ENCODE measurements at regions not wholly inside any gene's neighbourhood (a gene's known extent, or its start where the extent isn't known, plus 50 kb on each side); places are given as distances from the start of the nearest gene placed in this dataset.

DNA sequence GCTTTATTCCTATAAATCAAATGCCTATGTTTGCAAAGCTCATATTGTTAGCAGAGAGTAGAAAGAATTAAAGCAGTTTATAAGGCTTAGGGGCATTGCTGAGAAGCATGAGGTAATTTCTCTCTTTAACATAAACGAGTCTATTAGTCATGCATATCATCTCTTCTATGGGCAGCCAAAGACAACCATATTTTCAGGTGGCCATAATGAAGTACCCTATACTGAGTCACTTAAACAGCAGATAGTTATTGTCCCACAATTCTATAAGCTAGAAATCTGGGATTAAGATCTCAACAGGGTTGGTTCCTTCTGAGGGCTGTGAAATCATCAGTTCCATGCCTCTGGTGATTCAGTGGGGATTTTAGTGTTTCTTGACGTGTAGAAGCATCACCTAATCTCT is 277.5 kb downstream of the NR4A2 start:
- peaks cover 58% of the 10 kb centered on the region for H3K9me3 Mint-ChIP-seq

DNA sequence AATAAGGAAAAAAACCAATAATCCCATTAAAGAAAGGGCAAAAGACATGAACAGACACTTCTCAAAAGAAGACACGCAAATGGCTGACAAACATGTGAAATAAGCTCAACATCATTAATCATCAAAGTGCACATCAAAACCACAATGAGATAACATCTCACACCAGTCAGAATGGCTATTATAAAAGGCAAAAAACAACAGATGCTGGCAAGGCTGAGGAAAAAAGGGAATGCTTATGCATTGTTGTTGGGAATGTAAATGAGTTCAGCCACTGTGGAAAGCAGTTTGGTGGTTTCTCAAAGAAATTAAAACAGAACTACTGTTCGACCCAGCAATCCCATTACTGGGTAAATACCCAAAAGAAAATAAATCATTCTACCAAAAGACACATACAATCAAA is 285.6 kb downstream of the NR4A2 start:
- H3K27me3 Mint-ChIP-seq (ENCODE audit: insufficient read depth), result no peaks in the 10 kb centered on the region
- TF ChIP-seq, protein P1, sequence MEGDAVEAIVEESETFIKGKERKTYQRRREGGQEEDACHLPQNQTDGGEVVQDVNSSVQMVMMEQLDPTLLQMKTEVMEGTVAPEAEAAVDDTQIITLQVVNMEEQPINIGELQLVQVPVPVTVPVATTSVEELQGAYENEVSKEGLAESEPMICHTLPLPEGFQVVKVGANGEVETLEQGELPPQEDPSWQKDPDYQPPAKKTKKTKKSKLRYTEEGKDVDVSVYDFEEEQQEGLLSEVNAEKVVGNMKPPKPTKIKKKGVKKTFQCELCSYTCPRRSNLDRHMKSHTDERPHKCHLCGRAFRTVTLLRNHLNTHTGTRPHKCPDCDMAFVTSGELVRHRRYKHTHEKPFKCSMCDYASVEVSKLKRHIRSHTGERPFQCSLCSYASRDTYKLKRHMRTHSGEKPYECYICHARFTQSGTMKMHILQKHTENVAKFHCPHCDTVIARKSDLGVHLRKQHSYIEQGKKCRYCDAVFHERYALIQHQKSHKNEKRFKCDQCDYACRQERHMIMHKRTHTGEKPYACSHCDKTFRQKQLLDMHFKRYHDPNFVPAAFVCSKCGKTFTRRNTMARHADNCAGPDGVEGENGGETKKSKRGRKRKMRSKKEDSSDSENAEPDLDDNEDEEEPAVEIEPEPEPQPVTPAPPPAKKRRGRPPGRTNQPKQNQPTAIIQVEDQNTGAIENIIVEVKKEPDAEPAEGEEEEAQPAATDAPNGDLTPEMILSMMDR (IDR thresholded peaks at IDR 0.05), result no peak
- H3K9me3 Mint-ChIP-seq, result peaks cover 56% of the 10 kb centered on the region
- no peak overlapping the region for H3K4me3 Mint-ChIP-seq
- no peak overlapping the region for H3K27ac Mint-ChIP-seq
- no peaks in the 10 kb centered on the region for H3K4me1 Mint-ChIP-seq (ENCODE audit: low read depth)
- H3K36me3 Mint-ChIP-seq (ENCODE audit: low read depth), result no peaks in the 10 kb centered on the region
- DNase-seq, result no peak

More for the DNA sequence above, 277.5 kb downstream of the NR4A2 start:
- Mint-ChIP-seq H3K4me3 (no peak overlapping the region), H3K27ac (no peak overlapping the region), H3K4me1 (ENCODE audit: low read depth) (no peaks in the 10 kb centered on the region), H3K27me3 (ENCODE audit: insufficient read depth) (no peaks in the 10 kb centered on the region), H3K36me3 (ENCODE audit: low read depth) (no peaks in the 10 kb centered on the region)
- no peak for DNase-seq
- TF ChIP-seq, protein P1 (IDR thresholded peaks at IDR 0.05), result no peak

DNA sequence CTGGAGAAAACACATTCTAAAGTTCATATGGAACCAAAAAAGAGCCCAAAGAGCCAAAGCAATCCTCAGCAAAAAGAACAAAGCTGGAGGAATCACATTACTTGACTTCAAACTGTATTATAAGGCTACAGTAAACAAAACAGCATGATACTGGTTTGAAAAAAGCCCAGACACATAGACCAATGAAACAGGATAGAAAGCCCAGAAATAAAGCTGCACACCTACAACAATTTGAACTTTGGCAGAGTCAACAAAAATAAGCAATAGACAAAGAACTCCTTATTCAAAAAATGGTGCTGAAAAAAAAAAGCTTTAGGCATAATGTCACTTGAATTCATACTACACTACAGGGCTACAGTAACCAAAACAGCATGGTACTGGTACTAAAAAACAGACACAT is 289.6 kb downstream of the NR4A2 start:
- Mint-ChIP-seq H3K27me3 (ENCODE audit: insufficient read depth) (no peaks in the 10 kb centered on the region), H3K4me3 (no peak overlapping the region), H3K27ac (no peak overlapping the region), H3K9me3 (peaks cover 30% of the 10 kb centered on the region), H3K36me3 (ENCODE audit: low read depth) (peaks cover 5% of the 10 kb centered on the region; the same call in 1 of the 2 replicates), H3K4me1 (ENCODE audit: low read depth) (no peaks in the 10 kb centered on the region)
- no peak for DNase-seq
- TF ChIP-seq, protein P1 (IDR thresholded peaks at IDR 0.05), result no peak

DNA sequence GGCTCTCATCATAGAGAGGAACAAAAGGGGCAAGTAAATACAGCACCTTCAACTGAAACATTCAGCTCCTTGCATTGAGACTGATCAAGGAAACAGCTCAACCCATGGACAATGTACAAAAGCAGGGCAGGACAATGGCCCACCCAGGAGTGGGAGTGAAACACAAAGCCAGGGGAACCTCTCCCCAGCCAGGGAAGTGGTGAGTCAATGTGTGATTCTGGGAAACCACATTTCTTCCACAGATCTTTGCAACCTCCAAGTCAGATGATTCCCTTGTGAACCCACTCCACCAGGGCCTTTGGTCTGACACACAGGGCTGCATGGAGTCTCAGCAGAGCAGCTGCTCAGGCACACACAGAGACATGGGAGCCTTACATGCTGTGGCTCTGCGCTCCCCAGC is 294.5 kb downstream of the NR4A2 start:
- H3K36me3 Mint-ChIP-seq (ENCODE audit: low read depth), result peaks cover 10% of the 10 kb centered on the region; the same call in 1 of the 2 replicates
- TF ChIP-seq, protein P1 (IDR thresholded peaks at IDR 0.05), result no peak
- H3K4me3 Mint-ChIP-seq, result no peak overlapping the region
- H3K27me3 Mint-ChIP-seq (ENCODE audit: insufficient read depth), result no peaks in the 10 kb centered on the region
- no peak overlapping the region for H3K27ac Mint-ChIP-seq
- DNase-seq, result no peak
- H3K4me1 Mint-ChIP-seq (ENCODE audit: low read depth), result no peaks in the 10 kb centered on the region
- H3K9me3 Mint-ChIP-seq, result peaks cover 26% of the 10 kb centered on the region

DNA sequence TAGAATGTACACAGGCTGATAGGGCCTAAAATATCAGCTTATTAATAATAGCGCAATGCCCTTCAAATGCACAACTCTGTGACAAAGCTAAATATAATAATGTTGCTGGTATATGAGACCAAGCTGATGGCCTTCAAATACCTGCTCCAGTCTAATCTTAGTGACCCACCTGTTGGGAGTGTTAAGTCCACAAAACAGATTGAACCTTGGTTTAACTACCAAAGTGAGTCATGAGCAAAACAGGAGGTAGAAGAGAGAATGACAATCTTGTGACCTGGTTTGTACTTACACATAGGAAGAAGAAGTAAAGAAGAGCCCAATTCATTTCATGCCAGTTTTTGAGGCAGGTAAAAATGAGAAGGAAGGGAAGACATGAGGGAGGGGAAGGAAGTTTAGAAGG is 295.0 kb downstream of the NR4A2 start:
- TF ChIP-seq, protein P1 (IDR thresholded peaks at IDR 0.05), result no peak
- peaks cover 10% of the 10 kb centered on the region; the same call in 1 of the 2 replicates for H3K36me3 Mint-ChIP-seq (ENCODE audit: low read depth)
- no peak overlapping the region for H3K4me3 Mint-ChIP-seq
- peaks cover 23% of the 10 kb centered on the region for H3K9me3 Mint-ChIP-seq
- no peak overlapping the region for H3K27ac Mint-ChIP-seq
- no peaks in the 10 kb centered on the region for H3K4me1 Mint-ChIP-seq (ENCODE audit: low read depth)
- DNase-seq, result no peak
- H3K27me3 Mint-ChIP-seq (ENCODE audit: insufficient read depth), result no peaks in the 10 kb centered on the region

DNA sequence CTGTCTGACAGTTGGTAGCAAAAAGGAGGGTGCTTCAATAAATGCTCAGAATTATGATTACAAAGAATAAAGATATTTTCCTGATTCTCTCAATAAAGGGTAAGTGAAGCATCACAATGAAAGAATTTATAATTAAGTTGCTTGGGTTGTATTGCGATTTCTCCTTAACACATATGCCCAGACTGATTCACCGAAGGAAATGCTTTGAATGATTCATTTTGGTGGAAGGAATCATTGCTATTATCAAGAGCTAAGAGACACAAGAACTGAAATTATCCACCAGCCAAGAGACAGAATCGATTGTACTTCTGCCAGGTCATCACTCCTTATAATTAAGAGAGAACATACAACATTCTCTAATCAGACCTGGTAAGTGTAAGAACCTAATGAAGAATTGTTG is 301.4 kb downstream of the NR4A2 start:
- Mint-ChIP-seq H3K27ac (no peak overlapping the region), H3K4me1 (ENCODE audit: low read depth) (no peaks in the 10 kb centered on the region), H3K27me3 (ENCODE audit: insufficient read depth) (no peaks in the 10 kb centered on the region), H3K4me3 (no peak overlapping the region), H3K9me3 (peaks cover 13% of the 10 kb centered on the region; the same call in 1 of the 2 replicates), H3K36me3 (ENCODE audit: low read depth) (no peaks in the 10 kb centered on the region)
- no peak for DNase-seq
- TF ChIP-seq, protein P1 (IDR thresholded peaks at IDR 0.05), result no peak
